Coronary artery (tissue), 2 donors: ENCODE measurements at regions not wholly inside any gene's neighbourhood (a gene's known extent, or its start where the extent isn't known, plus 50 kb on each side); places are given as distances from the start of the nearest gene placed in this dataset.

Source experiments
- DNase-seq: peaks from one replicate; pipeline ENCODE4 v3.0.0-alpha.2; 2017; ENCODE audit warnings: low spot score
- H3K27ac ChIP-seq, 2 donors: fragments of 200-600 bp; sonication (generic); one replicate each; pipeline ENCODE4 v1.5.1; 2016 to 2019
- H3K4me3 ChIP-seq: fragments of 200-600 bp; sonication (generic); 2 replicates; pipeline ENCODE4 v1.5.1; 2016; ENCODE audit warnings: mild to moderate bottlenecking, moderate library complexity
- CTCF ChIP-seq: fragments of 200-600 bp; sonication (generic); IDR thresholded peaks from one replicate; pipeline ENCODE4 v1.5.1; 2019; ENCODE audit warnings: antibody characterized with exemption

DNA sequence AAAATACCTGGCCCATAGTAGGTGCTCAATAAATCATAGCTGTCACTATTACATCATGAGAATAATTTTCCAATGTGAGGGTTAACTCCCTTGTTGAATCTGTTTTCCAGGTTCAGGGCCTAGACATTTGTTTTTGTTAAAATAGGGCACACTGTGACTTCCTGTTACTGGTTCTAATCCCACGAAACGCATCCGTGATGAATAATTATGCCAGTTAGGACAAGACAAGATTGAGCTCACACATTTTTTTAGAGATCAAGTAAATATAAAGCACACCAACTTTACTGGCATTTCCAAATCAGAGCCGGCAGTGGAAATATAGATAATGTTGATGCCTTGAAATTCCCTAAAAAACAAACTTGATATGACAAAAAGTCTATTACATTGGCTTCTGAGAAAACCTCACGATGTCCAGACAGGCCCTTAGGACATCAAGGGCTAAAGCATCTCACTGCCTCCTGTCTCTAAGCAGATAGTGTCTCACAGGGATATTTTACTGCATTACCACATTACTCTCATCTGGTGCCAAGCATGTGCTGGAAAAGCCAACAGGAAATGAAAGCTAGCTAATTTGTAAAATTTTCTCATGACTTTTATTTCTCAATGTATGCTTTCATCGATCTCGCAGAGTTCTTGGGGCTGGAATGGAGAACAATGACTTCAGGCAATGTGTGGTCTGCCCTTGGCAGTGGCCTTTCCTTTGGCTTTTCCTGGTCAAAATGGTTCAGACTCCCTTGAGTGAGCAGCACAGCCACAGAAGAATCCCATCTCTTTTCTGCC is 414.3 kb upstream of the PAPPA start:
- H3K27ac ChIP-seq = no peak overlapping the region
- H3K4me3 ChIP-seq = no peak overlapping the region
- no peak for TF ChIP-seq CTCF
- no peak for DNase-seq

DNA sequence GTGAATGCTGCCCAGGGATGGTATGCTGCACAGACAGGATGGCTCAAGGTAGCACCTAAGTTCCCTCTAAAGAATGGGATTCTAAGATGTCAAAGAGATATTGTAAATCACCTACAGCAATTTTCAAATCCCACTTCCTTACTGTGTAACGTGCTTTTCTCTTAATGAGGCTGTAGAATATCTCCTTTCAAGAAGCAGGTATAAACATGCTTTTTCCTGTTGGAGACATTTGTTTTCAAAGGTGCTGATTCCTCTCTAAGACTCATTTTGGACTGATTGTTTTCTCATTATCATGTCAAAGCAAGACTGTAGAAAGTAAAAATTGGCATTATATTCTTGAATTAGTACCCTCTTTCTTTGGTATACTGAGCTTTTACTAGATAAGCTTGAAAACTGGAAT is 412.6 kb upstream of the PAPPA start:
- H3K27ac ChIP-seq = no peak overlapping the region
- no peak for DNase-seq
- no peak for TF ChIP-seq CTCF

DNA sequence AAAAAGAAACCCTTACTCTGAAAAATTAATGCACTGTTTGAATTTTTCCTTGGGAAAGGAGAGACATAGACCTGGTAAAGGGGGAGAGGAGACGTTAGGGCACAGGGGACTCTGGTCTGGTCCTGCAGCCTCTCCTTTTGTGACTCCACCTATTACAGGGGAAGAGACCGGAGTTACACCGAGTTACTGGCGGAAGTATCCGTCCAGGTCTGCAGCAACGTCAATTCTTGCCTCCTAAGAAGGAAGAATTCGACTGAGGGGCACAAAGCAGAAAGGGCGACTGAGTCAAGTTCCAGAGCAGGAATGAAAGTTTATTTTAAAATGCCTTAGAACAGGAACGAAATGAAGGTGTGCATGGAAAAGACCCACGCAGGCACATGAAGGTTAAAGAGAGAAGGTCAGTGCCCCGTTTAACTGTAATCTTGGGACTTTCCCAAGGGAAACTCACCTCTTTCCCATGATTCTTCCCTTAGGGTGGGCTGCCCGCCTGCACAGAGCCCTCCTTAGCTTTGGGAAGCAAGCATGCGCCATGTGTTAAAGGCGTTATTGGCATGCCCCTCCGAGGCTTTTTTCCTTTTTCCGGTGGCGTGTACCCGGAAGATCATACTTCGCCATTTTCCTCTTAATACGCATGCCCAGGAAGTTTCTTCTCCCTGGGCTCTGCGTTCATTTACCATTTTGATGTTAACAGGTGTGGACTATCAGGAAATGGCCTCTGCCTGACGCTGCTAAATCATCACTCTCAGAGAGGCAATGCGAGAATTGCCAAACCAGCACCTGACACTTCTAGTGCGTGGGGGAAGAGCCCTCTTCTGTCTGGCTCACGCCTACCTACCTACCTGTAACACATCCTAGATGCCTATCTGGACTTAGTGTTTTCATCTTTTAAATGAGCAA is 409.6 kb upstream of the PAPPA start:
- DNase-seq = no peak
- Histone ChIP-seq H3K27ac (no peak overlapping the region), H3K4me3 (no peak overlapping the region)
- TF ChIP-seq CTCF = no peak

More for the DNA sequence above, 412.6 kb upstream of the PAPPA start:
- H3K4me3 ChIP-seq = no peak overlapping the region

GRCh38 chr9:115746496-115746895 is 407.1 kb upstream of the PAPPA start:
- TF ChIP-seq CTCF = no peak
- Histone ChIP-seq H3K4me3 (no peak overlapping the region), H3K27ac (no peak overlapping the region)
- DNase-seq = no peak

DNA sequence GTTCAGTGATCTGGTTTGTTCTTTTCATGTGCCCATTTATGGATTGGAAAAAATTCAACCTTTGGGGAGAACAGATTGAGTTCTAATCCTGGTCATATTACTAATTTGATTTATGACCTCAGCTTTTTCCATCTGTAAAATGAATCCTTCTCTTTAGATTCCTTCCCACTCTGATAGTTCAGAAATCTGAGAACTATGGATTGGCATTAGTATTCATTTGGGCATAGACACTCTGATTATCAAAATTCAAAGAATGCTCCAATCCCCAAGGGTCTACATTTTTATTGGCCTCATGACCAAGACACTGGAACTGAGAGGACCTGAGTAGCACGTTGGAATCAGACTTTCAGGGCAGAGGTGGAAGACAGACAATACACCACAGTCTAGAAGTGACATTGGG is 405.9 kb upstream of the PAPPA start:
- TF ChIP-seq CTCF = no peak
- H3K27ac ChIP-seq = no peak overlapping the region
- no peak overlapping the region for H3K4me3 ChIP-seq
- no peak for DNase-seq

DNA sequence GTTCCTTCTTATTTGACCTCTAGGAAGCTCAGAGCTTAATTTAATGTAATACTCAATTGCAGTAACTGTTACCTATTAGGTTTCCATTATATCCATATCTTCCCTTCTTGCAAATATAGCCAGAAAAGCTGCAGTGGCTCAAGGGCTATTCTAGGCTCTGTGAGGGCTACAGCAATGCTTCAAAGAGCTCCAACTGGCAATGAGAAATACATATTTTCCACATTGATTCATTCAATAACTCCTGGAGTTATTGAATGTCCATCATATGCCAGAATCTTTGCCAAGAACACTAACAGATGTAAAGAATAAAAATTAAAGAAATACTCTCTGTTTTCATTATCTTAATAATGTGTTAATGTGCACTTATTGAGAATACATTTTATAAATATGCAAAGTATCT is 396.9 kb upstream of the PAPPA start:
- Histone ChIP-seq H3K27ac (no peak overlapping the region), H3K4me3 (no peak overlapping the region)
- no peak for TF ChIP-seq CTCF
- DNase-seq = no peak
